Inferior parietal cortex (tissue), 1 donor: ENCODE measurements at regions not wholly inside any gene's neighbourhood (a gene's known extent, or its start where the extent isn't known, plus 50 kb on each side); places are given as distances from the start of the nearest gene placed in this dataset.

ENCODE experiments used
- DNase-seq: peaks from one replicate; pipeline ENCODE4 v3.0.0-alpha.2; 2016; ENCODE audit errors: extremely low spot score

- no peak for DNase-seq
Measured at GRCh38 chr14:94887591-94887990, 117.7 kb upstream of the GSC start.

- DNase-seq, result no peak
Measured at GRCh38 chr14:94886931-94887330, 117.0 kb upstream of the GSC start.

DNA sequence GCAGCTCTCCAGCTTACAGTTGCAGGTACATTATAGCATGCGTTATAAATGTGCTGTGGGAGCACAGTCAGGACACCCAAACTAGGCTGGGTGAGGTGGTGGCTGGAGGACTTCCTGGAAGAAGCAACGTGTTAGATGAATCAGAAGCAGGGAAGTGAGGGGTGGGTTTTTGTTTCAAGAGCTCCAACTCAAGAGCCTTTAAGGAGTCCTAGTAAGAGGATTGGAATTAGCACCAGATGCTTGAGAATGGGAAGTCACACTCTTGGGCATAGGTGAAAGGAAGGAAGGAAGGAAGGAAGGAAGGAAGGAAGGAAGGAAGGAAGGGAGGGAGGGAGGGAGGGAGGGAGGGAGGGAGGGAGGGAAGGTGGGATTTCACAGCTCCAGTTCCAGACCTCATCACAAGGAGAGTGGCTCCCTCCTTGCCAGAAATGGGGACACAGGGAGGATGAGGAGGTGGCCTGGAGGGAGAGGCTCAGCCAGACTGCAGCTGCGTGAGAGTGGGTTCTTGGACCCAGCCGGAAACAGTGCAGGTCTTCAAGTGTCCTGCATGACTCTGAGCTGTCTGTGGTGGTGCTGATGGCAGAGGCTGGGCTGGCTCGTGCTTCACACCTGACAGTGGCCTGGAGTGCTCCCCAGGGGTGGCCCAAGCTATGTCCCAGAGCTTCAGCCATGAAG is 115.7 kb upstream of the GSC start:
- DNase-seq, result no peak

- DNase-seq, result no peak
Measured at GRCh38 chr14:94884616-94885230, 114.8 kb upstream of the GSC start.

GRCh38 chr14:94882401-94882800 is 112.5 kb upstream of the GSC start:
- no peak for DNase-seq

GRCh38 chr14:94880876-94881275 is 111.0 kb upstream of the GSC start:
- no peak for DNase-seq

- no peak for DNase-seq
Measured at GRCh38 chr14:94880106-94880505, 110.2 kb upstream of the GSC start.

DNA sequence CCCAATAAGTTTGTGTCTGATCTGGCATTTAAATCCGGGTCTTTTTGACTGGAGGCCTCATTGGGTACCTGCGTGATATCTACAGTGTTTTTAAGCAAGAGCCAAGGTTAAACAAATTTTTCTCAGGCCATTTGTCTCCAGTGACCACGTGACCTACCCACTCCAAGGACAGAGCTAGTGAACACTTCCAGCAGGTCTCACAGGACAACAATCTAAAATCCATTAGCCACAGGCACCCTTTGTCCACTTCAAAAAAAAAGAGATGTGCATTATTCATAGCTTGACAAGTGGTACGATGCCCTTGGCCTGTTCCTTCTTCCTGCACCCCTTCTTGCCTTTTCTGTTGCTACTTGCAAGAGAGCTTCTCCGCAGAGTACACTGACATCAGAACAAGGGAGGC is 109.6 kb upstream of the GSC start:
- DNase-seq, result no peak

DNA sequence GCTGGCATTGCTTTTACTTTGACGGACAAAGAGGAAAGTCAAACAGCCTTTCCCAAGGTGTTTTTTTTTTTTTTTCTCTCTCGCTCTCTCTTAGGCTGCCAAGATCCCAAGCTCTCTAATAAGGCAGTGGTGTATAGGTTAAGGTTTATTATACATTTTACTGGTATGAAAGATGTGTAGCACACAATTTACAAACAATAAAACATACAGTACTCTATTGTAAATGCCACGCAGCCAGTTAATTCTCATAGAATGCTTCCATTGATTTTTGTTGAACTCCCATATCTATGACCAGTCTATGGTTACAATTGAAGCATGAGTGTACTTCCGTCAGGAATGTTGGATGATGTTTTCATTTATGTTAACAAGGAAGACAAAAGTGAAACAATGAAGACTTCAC is 106.4 kb upstream of the GSC start:
- no peak for DNase-seq

- DNase-seq, result no peak
Measured at GRCh38 chr14:94875256-94875655, 105.3 kb upstream of the GSC start.

DNA sequence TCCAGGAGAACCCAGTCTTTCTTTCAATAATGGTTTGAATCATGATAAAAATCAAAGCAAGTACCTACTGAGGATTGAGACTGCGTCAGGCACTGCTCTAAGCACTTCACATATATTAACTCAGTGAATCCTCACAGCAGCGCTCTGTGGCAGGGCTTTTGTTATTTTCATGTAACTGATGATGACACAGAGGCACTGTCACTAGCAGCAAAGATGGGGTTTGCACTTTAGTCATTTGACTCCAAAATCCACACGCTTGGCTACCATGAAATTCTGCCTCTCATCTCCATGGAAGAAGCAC is 98.8 kb upstream of the GSC start:
- DNase-seq, result peak; percentile 6

DNA sequence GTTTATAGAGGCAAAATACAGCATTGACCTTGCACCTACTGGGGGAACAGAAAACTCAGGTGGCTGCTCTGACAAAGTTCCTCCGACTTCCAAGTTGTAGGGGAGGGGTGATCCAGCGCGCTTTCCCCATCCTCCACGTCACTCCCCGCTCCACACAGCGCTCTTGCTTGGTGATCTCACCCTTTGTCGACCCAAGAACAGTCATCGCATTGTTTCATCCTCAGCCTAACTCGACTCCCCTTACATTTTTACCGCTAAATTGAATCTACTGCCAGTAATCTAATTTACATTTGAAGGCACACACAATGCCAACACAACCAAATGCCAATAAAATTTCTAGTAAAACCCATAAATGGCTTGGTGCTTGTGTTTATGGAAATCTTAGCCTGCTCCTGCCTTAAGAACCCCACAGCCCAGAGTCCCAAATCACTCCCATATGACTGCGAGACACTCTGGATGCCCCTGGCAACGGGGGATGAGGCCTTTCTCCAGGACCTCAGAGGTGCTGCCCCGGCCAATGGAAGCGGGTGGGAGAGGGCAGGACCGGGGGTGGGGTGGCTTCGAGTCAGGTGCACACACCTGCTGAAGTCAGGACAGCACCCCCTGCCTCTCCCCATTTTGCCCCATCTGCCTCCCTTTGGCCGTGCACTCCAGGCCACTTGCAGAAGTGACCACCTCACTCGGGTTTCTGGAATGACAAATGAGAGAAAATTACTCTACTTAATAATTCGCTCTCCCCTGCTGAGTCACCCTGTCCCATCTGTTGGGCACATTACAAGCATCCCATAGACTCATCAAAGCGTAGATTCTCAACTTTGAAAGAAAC is 98.2 kb upstream of the GSC start:
- DNase-seq, result peak; percentile 56

- no peak for DNase-seq
Measured at GRCh38 chr14:94867209-94867608, 97.3 kb upstream of the GSC start.

DNA sequence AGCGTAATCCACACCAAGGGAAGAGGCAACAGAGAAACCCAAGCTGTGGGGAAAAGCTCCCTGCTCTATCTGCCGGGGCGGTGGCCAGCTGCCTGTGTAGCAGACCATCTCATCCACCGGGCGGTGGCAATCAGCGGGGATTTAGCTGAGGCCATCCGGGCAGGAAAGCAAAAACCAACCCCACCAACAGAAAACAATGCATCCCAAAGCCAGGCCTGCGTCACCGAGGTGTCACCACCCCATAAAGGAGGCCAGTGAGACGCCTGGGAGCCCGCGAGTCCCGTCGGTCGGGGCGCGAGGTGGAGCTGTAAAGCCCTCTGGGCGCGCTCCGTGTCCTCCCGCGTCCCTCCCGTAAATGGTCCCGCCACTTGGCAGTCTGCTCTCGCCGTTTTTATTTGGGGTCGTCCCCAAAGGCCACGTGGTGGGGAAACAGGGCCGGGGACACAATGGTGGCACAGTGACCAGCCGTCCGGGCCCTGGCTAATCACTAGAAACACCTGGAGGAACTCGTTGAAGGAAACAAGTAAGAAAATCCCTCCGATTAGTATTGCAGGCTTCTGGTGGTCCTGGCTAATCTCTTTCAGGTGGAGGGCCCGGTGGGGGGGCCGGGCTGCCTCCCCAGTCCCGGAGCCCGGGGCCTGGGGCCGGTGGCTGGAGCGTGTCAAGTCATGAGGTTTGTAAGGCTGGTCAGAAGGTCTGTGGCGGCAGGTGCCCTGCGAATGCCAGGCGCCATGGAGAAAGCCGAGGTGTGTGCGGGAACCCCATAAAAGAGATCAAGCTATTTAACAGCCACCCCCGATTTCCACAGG is 94.7 kb upstream of the GSC start:
- DNase-seq, result no peak

DNA sequence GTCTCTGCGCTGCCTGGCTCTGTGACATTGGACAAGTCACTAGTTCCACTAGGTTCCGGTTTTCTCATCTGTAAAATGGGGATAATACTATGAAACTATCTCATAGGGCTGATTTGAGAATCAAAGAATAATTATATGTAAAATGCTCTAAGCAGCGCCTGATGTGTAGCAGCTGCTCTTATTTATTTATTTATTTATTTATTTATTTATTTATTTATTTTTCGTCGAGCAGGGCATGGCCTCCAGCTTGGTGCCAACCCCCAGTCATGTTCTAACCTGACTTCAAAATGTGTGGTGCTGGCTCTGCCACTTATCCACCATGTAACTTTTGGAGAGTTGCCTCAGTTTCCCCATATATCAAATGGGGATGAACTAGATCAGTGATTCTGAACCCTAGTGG is 93.5 kb upstream of the GSC start:
- no peak for DNase-seq

GRCh38 chr14:94857950-94858349 is 88.0 kb upstream of the GSC start:
- DNase-seq, result no peak

DNA sequence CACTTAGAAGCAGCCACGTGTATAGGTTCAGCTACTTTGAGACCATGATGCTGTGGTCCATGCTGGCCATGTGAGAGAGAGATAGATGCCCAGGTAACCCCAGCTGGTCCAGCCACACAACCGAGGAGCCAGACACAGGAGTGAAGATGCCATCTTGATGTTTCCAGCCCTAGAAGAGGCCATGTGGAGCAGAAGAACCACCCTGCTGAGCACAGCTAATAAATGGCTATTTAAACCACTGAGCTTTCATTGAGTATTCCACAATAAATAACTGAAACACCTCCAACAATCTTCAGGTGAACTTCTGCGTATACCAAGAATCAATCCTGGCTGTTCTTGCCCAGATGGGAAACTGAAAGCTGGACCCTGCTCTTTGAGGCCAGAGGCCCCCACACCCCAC is 84.0 kb upstream of the GSC start:
- no peak for DNase-seq

DNA sequence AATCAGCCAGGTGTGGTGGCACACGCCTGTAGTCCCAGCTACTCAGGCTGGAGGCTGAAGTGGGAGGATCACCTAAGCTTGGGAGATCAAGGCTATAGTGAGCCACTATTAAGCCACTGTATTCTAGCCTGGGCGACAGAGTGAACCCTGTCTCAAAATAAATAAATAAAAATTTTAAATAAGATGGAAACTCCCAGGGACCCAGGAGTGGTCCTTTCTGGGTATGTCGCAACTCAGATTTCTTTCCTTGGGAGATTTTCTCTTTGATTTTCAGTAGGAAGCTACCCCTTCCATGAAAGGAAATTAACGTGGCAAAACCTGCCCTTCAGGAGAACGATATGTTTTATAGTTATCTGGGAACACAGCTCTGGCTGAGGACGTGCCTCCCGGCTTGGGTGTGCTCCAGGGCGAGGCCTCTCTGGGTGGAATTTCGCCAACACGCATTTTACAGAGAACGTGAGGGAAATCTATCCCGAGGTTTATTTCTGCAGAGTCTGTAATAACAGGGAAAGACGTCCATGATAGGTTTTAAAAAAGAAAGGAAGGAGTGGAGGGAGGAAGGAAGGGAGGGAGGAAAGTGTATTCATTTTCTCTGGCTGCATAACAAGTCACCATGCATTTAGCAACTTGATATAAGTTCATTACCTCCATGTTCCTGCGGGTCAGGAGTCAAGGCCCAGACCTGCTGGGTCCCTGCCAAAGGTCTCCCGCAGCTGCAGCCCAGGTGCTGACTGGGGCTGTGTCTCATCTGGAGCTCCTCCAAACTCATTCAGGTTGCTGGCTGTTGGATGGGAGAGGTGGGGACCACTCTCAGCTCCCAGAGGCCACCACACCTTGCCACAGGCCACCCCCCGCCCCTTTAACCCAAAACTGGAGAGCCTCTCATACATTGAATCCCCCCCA is 80.6 kb upstream of the GSC start:
- DNase-seq, result no peak

DNA sequence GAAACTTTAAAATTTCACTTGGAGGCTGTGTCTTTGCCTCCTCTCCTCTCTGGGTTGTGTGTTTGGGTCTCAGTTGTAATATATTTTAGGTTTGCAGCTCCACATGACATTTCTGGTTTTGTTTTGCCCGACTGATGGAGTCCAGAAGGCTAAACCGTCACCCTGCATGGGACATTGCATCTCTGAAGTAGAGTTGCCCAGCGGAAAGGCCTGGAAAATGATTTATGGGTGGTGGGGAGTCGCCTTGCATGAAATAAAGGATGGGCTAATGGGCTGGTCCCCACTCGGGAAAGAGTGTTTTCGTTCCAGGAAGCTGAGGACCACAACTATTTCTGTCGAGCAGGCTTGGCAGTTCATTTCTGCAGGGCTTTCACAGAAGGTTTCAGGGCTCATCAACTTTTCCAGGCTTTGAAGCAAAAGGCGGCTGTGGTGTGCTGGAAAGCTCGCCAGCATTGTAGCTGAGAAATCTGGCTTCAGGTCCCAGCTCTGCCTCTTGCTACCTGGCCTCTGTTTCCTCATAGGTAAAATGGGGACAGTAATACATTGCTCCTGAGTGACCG is 74.8 kb upstream of the GSC start:
- no peak for DNase-seq

GRCh38 chr14:94840467-94840866 is 70.6 kb upstream of the GSC start:
- no peak for DNase-seq

DNA sequence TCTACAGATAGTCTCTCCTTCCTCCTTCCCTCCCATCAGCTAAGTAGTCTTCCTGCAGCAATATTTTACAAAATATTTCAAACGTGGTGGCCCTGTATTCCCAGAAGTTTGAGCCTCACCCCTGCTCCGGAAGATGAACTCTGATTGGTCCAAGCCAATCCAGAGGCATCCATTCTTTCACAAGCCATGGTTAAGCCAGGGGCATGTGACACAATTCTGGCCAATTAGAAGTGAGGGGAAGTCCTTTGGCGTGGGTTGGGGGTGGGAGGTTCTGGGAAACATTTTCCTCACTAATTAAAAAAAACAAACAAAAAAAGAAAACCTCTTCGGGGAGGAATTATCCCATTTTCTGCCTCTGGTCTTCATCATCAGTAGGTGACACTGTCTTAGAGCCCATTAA is 69.4 kb upstream of the GSC start:
- DNase-seq, result no peak
